GM19452 (cell line): ENCODE measurements at regions not wholly inside any gene's neighbourhood (a gene's known extent, or its start where the extent isn't known, plus 50 kb on each side); places are given as distances from the start of the nearest gene placed in this dataset.

Experiments
- ATAC-seq: cut with Tn5 transposase; IDR thresholded peaks from one replicate; pipeline ENCODE4 v1.9.1; 2021; ENCODE audit not compliant: unreplicated experiment

DNA sequence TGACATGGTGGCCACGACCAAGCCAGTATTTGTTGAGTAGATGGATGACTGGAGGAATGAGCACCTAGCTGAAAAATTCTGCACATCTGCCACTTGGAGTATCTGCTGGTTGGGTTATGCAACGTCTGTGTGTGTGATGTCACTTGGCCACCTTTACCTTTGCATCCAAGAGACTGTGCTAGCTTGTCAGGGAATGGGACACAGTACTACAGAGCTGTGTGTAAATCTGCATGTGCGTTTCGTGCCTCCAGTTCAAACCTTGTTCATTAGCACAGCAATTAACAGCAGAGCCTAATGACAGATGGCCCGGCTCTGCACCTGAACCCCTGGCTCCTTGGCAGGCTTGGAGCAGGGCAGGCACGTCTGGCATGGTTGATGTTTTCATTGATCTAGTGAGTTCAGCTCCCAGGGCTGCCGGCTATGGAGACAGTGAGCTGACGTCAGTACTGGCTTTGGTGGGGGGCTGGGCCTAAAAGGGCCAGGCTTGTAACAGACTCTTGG, 188.4 kb upstream of the NAV2 start:
- ATAC-seq, result no peak

DNA sequence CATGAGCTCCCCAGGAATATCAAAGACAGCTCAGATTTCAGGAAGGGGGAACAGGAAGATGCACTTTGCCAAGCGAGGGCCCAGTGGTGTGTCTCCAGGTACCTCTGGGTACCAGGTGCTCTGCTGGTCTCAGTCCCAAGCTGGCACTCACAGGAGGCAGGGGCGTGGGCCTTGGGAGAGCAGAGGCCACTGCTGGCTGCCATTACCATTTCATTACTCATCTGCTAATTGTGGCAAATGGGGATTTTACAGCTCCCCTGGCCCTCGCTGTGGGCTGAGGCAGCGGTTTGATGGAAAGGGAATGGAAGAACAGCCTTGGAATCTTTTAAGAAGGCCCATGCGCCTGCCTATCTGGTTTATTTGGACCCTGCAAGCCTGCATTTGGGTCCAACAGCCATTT, 192.0 kb upstream of the NAV2 start:
- ATAC-seq, result no peak

DNA sequence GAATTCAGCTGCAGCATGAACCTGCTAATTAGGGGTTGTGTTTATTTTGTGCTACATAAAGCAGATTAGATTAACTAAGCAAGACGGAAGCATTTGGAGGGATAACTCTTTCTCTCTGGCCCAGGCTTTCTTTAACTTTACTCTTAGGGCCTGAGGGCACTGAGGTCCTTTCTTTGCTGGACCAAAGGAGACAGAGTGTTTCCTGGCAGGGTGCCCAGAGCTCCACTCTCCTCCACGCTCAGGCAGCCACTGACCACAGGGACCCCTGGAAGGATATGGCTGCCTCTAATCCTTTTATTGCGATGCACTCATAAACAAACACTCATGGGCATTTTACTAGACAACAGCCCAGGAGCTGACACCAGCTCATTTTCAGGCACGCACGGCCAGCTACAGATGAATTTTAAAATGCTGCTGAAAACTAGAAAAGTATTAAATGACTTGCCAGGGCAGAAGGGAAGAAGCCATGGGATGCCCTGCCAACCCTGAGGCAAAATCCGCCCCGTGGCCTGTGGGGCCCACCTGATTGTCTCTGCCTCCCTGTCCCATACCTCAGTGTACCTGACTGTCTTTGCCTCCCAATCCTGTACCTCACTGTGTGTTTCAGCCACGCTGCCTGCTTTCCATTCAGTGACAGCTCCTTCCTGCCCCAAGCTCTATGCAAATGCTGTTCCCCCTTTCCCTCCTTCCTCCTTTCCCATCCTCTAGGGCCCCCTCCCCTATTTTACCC, 192.6 kb upstream of the NAV2 start:
- ATAC-seq, result no peak

DNA sequence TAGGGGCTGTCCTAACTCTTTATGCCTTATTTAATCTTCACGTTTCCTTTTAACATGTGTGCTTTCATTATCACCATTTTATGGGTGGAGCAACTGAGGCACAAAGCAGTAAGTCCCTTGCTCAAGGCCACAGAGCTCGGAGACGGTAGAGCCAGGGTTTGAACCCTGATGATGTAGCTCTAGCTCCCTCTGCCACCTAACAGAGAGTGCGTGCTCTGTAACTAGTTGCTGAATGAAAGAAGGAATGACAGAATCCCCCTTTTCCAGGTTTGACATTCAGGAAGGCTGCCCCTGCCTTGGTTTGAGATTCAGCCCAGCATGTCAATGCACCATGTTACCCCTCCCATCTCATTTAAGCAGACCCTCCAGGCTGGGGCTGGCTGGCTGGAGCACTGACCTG, 193.3 kb upstream of the NAV2 start:
- ATAC-seq, result no peak

DNA sequence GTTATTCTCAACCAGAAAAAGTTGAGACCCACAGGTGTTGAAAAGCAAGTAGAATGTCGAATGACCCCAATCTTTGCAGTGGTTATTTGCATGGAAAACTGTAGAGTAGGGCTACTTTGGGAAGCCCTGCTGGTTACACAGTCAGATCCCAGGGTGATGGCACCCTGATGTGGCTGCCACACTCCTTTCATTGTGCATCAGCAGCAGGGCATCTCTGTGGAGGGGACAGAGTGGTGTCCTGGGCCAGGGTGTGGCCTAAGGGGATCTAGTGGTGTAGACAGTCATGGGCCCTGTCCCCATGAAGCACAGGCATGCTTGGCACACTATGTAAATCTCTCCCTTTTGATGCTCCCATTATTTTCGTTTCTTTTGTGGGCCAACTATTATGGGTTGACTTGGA, 199.4 kb upstream of the NAV2 start:
- no peak for ATAC-seq

DNA sequence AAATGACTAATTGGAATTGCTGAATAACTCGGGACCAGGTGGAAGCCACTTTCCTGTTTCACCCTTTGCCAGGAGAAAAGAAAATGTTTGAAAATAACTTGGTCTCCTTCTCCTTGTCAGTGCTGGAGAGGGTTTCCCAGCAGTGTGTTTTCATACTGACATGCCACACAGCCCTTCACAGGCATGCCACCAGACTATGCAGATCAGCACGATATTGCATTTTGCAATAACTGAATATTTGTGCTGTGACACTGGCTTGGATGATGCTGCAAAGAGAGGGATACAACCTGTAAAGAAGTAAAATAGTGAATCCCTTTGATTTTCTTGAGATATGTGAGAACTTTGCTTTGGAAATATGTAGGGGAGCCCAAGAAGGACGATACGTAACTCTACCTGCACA, 200.0 kb upstream of the NAV2 start:
- ATAC-seq, result no peak

DNA sequence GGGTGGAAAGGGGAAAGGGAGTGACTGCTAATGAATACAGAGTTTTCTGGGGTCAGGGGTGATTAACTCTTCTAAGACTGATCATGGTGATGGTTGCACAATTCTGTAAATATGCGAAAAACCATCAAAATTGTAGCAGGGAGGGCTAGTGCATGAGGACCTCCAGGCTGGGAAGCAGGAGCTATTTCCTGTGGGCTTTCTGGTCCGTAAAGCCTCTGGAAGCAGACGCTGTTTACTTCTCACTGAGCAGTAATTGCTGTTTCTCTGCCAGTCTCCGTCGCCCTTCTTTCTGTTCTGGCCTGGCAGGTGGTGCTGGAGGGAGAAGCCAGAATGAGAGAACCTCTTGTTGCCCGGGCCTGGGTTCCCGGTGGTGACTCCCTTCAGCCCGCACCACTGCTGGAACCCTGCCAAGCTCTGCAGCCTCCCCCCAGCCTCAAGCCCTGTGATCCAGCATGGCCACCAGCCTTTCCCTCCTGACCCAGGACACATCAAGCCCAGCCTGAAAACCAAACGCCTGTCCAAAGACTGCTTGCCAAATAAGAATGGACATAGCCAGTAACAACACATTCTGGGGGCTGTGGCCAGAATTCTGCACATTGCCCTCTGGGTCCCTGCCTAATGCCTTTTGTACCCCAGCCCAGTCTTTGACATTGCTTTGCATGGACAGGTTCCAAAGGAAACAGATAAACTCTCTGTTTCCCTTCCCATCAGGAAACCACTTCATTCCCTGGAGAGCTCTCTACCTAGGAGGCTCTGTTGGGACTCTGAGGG, 201.0 kb upstream of the NAV2 start:
- ATAC-seq, result no peak

DNA sequence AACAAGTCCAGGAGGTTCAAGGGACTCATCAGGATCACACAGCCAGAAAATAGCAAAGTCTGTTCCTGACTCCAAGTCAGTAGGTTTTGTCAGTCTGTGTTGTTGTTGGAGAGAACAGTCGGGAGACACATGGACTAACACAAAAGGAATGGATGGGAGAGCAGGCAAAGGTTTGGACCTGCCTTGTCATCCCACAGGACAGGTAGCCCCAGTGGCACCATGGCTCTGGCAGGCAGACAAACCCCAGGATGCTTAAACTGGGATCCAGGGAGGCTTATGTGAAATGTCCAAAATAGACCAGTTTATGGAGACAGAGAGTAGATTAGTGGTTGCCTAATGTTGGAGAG, 201.6 kb upstream of the NAV2 start:
- no peak for ATAC-seq

DNA sequence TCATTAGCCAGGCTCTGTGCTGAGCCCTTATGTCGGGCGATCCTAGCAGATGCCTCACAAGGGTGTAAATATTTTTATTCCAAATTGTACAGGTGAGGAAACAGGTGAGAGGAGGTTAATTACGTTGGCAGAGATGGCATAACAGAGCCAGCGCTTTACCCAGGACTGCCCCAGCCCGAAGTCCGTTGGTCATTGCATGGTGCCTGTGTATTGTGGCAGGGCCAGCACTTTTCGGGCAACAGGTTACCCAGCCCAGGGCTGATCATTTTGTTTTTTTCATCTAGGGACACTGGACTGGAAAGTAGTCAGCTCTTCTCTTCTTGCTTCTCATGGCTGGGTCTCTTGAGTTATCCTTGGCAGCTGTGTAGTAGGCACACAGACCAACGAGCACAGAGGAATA, 202.2 kb upstream of the NAV2 start:
- ATAC-seq, result no peak

DNA sequence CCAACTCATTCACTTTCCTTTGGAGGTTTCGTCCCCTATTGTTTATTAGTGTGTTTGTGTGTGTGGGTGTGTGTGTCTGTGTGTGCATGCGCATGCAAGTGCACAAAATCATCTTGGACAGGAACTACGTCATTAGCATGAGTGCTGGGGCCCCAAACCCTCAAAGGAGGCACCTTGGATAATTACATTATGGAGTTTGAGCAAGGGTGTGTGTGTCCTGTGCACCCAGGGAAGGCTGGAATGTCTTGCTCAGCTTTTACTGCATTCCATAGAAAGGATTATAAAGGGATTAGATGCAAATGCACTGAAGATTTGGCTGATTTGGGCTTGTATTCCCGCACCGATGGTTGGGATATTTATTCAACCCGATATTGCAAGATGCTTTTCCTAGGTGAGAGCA, 203.4 kb upstream of the NAV2 start:
- ATAC-seq, result no peak

DNA sequence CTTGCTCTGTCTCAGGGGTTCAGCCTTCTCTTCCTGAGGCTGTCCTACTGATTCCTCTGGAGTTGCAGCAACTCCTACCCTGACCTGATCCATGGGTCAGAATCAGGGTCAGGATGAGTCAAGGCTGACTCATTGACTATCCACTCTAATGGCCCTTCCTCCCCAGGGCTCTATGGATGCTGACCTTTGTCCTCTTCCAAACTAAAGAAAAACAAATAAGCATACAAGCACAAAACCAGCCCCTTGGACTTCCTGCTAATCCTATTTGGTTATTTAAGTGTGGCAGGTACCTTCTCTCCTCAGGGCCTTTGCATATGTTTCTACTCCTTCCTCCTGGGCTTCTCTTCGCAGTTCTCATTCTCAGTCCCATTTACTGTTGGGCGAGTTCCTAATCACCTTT, 204.5 kb upstream of the NAV2 start:
- ATAC-seq, result no peak

DNA sequence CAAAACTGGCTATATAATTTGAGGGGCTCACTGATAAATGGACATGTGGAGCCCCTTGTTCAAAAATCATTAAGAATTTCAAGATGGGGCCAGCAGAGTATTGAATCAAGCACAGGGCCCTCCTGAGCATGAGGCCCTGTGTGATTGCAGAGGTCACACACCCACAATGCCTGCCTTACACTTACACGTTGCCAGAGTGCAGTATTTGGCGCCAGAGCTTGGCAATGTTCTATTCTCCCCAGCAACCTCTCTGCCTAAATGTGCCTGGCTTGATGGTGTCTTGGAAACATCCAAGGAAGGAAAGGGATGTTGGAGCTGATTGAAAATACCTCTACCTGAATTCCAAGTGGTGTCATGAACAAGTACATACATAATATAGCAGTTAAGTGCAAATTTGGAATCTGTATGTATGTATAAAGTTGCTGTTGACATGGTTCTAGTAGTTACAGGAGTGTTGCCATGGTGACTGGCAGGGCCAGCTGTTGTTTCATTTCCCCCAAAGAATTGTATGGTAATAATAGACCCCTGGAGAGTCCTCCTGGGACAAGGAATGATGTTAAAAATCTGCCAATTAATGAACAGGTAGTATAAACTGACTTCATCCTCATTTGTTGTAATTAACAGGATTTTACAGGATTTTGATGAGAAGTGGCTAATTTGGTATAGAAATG, 205.7 kb upstream of the NAV2 start:
- no peak for ATAC-seq

DNA sequence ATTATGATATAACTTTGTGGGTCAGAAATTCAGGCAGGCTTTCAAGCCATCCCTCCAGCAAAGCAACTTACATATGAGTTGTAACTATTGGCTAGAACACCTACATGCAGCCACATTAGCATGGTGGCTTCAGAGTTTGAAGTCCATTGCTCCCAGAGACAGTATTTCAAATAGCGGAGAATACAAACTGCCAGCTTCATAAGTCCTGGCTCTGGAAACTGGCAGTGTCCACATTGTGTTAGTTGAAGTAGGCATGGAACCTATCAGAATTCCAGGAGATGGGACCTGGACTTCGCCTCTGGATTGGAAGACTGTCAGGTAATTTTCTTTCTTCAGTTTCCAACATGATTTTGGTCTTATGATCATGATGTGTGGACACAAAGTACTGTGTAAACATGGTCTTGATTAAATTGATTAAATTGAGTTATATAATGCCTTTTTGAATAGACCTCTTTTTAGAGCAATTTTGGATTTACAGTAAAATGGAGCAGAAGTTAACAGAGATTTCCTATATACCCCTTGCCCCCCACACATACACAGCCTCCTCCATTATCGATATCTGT, 209.9 kb upstream of the NAV2 start:
- ATAC-seq, result no peak

DNA sequence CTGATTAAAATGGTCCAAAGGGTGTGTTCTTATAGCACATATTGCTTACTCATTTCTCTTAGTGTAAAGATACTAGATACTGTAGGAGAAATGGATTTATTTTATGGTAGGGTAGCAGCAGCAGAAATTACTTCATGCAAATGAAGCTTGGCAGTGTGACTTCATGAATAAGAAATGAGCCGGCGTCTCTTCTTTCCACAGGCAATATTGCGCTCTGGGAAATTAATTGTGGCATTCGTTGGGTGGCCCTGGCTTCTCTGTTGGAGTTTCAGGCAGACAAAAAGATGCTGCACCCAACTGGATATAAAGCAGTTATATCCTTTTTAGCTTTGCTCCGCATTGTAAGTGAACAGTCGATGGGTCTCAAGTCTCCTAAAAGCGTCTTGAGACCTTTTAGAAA, 211.0 kb upstream of the NAV2 start:
- ATAC-seq, result no peak

DNA sequence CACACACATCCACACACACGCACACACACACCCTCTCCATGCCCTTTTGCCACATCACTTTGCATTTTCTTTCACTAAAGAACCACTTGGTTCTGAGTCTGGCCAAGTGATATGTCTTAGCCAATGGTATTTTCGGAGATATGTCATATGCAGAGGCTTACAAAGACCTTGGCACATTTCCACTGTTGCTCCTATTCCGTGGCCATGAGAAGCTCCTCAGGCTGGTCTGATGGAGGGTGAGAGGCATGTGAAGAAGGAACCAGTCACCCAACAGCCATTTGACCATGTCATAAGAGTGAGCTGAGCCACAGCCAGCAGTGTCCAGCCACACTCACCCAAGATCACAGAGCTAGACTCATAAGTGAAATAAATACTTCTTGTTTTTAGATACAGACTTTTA, 212.6 kb upstream of the NAV2 start:
- ATAC-seq, result no peak

DNA sequence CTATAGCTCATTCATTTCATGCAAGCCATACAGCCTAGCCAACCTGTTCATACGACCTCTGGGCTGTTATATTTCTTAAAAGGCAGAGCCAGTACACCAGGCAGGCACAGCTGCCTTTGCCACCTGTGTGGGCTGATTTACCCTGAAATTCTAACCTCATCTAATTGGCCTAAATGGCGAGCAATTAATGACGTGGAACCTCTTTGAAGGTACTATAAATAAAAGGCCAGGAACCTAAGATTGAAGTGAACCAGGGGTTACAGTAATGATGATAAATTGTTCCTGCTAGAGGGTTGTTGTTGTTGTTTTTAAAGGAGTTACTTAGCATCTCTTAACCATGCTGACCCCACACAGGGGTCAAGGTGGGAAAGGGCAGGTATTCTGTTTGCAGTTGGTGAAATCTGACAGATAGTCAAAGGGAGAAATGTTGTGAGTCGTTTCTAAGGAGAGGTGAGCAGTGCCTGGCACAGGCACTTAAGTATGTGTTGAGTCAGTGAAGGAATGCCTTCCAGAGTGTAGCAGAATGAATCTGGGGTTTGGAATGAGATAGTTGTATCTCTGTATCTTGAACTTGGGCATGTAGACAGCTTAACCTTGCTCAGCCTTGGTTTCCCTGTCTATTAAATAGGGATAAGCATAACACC, 213.5 kb upstream of the NAV2 start:
- ATAC-seq, result no peak

DNA sequence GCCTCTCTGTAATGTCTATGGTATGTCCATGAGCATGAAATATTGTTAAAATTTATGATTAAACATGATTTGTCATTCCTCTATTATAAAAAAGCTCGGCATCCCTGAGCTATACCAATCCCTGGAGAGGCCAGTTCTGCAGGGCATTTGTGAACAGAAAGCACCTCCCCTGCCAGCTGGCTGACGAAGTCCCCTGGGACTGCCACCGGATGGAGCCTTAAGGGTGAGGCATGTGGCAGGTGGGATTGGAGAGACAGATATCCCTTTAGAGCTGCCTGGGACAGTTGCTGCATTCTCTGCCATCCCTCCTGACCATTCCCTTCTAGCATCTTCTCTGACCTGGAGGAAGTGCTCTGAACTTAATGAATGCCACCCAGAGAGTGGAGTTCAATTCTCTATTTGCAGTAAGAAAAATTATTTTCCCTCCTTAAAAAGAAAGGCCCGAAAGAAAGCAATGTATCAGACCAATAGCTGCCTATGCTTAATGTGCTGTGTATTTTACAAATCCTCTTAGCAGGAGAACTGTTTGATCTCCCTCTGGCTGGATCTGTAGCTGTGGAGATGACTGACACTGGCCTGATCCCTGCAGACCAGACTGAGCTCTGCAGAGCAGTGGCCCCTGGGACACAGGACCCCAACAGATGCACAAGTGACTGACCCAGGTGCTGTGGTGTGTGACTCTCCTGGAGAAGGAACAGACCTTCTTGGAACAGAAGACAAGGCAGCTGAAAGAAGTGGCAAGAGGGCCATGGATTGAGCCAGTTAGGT, 219.0 kb upstream of the NAV2 start:
- no peak for ATAC-seq

DNA sequence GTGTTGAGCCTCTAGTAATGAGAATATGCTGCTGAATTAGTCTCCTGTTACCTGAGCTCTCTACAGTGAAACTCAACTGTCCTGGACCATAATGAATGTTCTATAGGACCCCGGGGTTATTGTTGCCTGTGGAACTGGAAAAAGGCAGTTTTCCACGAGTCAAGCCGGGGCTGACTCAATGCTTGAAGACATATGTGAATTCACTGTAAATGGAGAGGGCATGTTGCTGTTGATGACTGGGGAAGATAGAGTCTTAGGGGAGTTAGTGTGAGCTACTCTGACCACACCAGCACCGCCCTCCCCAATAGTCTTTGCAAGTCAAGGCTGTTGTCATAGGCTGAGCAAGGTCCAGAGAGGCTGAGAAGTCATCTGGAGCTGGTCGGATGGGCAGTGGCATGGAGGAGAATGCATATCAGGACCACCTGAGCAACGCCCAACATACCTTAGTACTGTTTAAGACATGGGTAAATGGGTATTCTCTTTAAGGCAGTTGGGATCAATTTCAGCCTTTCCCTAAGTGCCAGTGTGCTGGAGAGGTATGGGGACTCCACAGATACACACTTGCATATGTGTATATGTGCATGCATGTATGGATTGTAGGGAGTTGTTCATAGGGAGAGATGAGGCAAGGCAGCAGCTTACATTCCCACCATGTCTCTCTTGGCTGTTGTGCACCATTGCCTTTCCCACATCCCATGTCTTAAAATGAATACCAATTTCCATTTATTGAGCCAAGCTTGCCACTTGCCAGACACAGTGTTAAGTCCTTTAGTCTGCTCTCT, 230.1 kb upstream of the NAV2 start:
- no peak for ATAC-seq

DNA sequence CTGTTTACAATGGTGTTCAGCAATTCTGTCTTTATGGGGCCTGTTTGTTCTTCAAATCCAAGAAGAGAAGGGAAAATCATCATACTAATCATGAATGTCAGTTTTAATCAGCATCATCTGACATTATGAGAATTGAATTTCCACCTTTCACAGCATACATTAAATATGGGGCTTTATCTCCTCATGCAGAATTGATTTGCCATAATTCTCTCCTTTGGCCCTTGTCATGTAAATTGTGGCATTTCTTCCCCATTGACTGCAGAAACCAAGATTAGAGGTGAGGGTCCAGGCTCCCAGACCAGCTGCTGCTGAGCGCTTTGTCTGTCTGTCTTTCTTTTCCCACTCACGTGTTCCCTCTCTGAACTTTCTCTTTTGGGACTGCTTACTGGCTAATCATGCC, 232.1 kb upstream of the NAV2 start:
- ATAC-seq, result no peak

DNA sequence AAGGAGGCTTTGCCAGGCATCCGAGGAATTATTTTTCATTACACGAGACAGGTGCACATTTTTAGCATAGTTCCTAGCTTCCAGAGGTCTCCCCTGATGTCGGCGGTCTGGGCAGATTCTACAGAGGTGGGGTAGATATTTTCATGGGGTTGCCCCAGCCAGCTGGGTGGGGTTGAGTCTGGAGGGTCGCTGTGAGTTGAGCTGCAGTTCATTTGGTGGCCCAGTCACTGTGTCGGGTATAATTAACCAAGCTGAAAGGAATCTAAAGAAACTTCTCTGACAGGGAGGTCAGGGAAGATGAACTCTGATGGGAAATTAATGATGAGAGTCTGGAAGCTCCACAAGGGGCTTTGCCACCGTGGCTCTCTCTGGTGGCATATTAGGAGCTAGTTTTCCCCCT, 233.7 kb upstream of the NAV2 start:
- no peak for ATAC-seq
